ENCODE measurements at regions not wholly inside any gene's neighbourhood (a gene's known extent, or its start where the extent isn't known, plus 50 kb on each side); places are given as distances from the start of the nearest gene placed in this dataset.

DNA sequence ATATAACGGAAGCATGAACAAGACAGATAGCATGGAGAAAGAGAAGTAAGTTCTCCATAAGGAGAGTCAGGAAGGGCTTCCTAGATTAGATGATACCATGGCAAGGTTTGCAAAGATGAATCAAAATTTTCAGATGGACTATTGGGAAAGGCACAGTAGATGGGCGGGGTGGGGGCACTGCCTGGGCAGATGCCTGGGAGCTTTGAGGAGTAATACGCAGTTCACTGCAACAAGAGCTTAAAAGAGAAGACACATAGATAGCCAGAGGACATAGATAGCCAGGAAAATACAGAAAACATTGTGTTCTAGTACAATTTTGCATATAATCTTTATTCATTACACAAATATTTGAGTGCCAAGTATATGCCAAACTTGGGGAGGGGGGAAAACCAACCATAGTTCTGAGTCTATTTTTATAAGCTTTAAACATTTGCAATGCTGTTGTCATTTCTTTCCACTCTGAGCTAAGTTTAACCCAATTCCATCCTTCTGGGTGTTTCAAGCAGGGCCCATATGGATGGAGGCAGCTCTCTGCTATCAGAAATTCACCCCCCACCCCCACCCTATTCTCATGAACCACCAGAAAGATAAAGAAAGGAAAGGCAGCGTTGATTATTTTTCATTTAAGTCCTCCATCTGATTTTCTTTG, 120.6 kb downstream of the NUF2 start:
- TF ChIP-seq ARNT (IDR thresholded peaks at IDR 0.05) (no peak), SUZ12 (IDR thresholded peaks at IDR 0.05) (no peak), LEF1 (IDR thresholded peaks at IDR 0.05; ENCODE audit: borderline replicate concordance) (no peak), FOXM1 (IDR thresholded peaks at IDR 0.05; ENCODE audit: borderline replicate concordance) (no peak), NFRKB (IDR thresholded peaks at IDR 0.05) (no peak)
